ENCODE measurements at regions not wholly inside any gene's neighbourhood (a gene's known extent, or its start where the extent isn't known, plus 50 kb on each side); places are given as distances from the start of the nearest gene placed in this dataset.
A peak's percentile ranks its signal among the peaks of the same experiment; 100 is the strongest.

DNA sequence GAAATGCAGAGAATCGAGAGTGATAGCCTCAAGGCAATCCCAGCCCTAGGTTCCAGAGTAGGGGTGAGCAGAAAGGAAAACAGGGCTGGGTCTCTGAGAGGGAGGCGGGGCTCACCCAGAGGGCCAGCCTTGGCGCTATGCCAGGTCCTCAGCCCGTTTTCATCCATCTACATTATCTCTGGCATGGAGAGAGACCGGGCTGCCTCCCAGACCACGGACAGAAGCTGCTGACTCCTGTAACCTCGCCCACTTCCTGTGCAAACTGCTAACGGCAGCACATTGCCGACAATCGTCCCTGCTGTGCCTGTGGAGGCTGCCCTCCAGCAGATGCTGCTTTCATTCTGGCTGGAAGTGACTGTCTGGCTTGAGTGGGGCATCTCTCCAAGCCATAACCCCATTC is 569.1 kb downstream of the NPHP4 start:
- peak; percentile 2 to 6 for DNase-seq (ENCODE audit: low read depth in 2 of 2)

DNA sequence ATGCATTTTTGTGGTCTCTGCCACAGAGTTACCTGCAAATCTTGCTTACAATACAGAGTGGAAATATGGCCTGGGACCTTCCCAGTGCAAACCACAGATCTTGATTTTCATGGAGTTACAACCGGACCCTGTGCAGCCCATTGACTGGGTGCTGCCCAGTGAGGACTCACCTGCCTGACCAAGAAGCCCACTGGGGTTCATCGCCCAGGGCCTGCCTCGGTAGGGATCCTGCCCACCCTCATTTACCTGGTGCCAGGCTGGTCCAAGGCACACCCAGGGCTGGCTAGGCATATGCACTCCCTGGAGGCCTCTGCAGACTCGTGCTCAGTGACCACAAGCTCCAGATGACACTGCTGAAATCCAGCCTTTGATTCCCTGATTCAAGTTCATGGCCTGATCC is 572.7 kb downstream of the NPHP4 start:
- no peak for DNase-seq (ENCODE audit: low read depth in 2 of 2)

DNA sequence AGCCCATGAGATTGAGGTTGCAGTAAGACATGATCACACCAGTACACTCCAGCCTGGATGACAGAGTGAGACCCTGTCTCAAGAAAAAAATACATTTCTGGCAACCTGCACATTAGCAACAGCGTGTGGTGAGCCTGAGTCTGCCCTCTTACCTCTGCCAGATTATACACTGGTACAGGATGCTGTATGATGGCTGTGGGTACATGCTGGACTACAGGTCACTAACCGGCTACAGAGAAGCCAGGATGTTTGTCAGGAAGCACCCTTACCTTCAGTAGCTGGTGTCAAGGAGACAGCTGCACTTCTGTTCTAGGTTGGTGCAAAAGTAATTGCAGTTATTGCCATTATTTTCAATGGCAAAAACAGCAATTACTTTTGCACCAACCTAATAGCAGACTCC is 575.7 kb downstream of the NPHP4 start:
- no peak for DNase-seq (ENCODE audit: low read depth in 2 of 2)

DNA sequence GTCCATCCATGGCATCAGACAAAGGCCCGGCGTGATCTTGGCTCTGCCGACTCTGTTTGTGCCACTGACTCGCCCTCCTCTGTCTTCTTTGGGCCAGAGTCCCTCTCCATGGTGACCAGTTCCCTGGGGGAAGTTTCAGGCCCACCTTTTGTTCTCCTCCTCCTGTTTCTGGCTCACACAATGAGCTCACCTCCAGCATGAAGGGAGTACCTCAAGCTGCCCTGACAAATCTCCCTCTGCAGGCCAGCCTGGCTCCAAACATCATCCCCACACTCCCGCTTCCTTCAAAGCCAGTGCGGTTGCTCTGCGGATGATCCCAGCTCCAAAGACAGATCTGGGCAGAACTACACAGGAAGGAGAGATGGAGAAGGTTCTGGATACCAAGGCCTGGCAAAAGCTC is 576.6 kb downstream of the NPHP4 start:
- DNase-seq (ENCODE audit: low read depth in 2 of 2) = no peak

DNA sequence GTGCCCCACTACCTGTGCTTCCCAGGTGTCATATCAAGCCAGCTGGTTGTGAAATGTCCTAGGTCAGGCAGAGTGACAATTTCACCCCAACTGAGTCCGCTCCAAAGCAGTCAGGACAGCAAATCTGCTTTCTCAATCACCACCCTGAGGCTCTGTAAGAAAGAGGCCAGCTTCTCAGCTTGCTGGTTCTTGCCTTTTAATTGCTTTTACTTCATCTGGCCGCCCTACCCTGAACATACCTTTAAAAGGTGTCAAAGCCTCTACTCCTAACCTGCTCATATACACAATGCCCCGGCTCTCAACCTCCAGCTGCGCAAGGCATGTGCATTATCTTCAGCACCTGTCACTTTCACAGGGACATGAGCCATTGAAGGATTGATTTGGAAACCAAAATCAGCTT is 581.6 kb downstream of the NPHP4 start:
- DNase-seq (ENCODE audit: low read depth in 2 of 2) = no peak

DNA sequence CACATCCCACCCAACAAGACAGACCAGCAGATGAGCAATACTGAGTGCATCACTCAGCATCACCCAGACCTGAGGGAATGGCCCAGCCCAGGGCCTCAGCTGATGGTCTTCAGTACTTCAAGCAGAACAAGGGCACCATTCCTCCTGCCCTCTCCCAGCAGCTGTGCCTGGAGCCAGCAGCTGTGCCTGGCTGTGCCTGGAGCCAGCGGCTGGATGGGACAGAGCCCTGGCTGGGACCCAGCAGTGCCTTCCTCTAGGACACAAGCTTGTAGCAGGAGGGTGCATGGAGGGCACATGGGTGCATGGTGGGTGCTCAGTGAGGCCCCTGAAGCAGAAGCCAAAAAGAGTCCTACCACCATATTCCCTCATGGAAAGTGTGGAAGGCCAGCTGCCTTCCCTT is 583.8 kb downstream of the NPHP4 start:
- no peak for DNase-seq (ENCODE audit: low read depth in 2 of 2)

DNA sequence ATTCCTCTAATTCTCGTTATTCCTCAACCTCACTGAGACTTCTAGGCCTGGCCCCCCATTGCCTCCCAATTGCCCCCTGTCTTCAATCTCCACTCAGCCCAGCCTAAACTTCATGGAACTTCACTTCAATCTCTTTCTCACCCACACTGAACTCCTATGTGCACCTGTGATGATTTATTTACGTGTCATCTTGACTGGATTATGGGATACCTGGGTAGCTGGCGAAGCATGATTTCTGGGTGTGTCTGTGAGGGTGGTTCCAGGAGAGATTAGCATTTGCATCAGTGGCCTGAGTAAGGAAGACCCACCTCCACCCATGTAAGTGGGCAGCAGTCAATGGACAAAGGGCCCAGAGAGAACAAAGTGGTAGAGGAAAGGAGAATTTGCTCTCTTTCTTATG is 587.0 kb downstream of the NPHP4 start:
- no peak for DNase-seq (ENCODE audit: low read depth in 2 of 2)

DNA sequence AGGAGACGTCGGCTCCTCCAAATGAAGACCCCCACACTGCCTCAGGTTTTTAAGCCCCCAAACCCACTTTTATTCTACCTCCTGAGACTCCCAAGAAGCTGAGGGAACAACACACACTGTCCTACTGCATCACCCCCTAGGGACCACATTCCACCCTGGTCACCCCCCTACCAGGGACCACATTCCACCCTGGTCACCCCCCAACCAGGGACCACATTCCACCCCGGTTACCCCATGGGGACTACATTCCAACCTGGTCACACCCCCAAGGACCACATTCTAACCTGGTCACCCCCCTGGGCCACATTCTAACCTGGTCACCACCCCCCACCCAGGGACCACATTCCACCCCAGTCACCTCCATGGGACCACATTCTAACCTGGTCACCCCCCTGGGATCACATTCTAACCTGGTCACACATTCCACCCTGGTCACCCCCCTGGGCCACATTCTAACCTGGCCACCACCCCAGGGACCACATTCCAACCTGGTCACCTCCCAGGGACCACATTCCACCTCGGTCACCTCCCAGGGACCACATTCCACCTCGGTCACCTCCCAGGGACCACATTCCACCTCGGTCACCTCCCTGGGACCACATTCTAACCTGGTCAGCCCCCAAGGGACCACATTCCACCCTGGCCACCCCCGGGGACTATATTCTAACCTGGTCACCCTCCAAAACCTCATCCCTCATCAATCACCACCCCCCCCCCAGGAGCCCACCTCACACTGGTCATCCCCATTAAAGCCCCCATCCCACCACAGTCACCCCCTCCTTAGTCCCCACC is 587.6 kb downstream of the NPHP4 start:
- no peak for DNase-seq (ENCODE audit: low read depth in 2 of 2)

DNA sequence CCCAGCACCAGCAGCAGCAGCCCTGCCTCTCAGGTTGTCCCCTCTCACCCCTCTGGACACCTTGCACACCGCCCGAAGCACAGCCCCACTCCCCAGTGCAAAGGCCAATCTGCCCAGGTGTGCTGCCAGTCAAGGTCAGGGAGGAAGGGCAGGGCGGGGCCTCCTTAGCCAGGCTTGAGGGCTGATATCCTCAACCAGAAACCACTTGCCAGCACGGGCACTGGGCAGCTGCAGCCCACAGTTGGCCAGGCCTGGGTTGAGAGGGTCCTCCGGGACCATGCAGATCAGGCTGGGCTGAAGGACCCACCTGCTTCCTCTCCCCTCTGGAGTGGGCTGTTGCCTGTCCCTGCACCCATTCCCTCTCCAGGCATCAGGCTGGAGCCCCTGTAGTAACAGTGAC is 588.3 kb downstream of the NPHP4 start:
- no peak for DNase-seq (ENCODE audit: low read depth in 2 of 2)

DNA sequence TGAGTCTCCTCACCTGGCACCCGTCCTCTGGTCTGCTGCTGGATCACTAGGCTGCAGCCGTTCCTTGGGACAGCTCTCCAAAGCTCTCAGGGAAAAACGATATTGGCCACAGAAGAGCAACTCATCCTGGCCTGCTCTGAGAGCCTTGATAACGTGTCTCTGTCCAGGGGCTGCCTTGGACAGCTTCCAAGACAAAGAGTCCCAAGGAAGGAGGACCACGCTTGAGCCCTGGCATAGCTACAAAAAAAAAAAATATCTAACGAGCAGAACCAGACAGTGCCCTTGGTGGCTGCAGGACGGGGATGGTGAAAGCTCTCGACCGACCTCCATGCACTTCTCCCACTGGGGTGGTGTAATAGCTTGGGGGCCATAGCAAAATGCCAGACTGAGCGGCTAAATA is 589.6 kb downstream of the NPHP4 start:
- no peak for DNase-seq (ENCODE audit: low read depth in 2 of 2)

DNA sequence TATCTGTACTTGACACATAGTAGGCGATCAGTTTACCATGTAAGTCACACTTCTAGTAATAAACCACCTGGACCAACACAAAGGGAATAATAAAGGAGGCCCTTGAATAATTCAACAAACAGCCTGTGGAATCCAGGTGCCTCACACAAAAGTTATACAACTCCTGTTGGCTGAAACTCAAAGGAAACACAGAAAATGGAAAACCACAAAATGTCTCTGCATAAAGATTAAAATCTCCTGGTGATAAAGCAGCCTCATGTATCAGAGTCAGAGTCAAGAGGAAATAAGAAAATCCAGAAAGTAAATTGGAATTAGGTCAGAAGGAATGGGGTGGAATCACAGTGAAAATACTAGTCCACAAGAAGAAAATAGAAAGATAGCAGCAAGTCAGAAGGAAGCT is 592.5 kb downstream of the NPHP4 start:
- DNase-seq (ENCODE audit: low read depth in 2 of 2) = no peak

DNA sequence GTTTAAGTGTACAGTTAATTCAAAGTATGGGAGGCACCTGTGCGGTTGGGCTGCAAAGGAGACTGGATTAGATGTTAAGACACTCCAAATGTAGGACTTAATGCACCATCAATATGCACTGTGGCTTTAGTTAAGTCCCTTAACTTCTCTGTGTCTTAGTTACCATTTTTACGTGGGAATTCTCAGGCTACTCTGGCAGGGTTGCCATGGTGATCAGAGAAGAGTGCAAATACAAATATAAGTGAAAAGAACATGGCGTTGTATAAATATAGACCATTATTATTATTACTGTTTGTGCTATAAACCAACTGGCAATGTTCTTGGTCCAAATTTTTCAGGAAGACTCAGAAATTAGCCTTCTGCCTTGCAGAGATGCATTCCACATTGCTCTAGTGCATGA is 595.6 kb downstream of the NPHP4 start:
- no peak for DNase-seq (ENCODE audit: low read depth in 2 of 2)

DNA sequence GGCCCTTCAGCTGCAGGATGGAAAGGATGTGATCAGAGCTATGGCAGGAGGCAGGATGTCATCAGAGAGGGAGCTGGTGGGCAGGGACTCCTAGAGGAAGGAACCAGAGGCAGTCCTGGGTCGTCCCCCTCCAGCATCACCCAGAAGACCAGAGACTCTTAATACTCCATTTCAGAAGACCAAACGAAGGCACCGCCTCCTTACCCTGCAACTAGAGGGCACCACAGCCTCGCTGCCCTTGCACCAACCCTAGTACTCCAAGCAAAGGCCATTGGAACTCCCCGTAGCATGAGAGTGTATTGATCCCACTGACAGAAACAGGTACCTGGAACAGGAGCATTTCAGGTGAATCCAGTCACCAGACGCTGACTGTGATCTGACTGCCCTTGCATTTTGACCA is 598.1 kb downstream of the NPHP4 start:
- DNase-seq (ENCODE audit: low read depth in 2 of 2) = no peak

DNA sequence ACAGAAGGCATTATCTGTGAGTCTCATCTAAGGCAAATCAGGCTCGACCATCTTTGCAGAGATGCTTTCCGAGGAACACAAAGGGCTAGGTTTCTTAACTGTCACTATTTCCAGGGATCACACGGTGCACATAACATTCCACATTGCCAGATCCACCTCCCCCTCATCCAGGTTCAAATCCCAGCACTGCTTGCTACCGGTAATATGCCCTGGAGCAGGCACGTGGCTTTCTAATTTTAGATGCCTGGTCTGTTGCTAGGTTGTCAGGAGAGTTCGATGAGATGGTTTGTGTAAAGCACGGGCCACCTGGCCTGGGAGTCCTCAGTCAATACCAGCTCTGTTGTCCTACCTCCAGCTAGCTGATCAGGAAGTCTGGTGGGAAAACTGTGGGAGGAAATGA is 598.6 kb downstream of the NPHP4 start:
- DNase-seq (ENCODE audit: low read depth in 2 of 2) = no peak

DNA sequence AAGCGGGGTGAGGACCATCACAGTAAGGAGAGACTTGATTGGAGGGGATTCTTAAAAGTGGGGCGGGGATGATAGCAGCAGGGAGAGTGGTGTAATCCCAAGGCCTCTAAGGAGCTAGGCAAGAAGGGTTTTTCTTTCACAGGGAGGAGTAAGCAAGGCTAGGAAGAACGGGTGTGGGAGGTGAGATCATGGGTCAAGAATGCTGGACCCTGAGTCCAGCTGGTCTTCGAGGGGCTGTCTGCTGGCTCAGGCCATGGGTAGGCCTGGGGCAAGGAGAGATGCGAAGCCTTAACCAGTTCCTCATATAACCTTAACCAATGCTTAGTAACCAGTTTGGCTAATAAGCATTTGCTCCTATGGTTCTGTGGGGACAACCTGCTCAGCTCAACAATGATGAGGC is 599.1 kb downstream of the NPHP4 start:
- no peak for DNase-seq (ENCODE audit: low read depth in 2 of 2)

DNA sequence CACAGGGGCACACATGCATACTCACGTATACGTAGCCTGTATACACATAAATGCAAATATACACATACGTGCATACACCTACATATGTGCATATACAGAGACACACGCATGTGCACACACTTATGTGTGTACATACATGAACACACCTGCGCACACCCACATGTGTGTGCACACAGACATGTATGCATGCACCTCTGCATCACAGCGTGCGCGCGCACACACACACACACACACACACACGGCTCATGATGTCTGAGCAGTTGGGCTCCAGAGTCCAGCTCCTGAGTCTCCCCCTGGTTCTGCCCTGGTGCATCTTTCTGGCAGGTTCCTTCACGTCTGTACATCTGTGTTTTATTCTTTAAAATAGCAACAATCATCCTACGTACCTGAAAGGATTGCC is 600.5 kb downstream of the NPHP4 start:
- DNase-seq (ENCODE audit: low read depth in 2 of 2) = no peak

DNA sequence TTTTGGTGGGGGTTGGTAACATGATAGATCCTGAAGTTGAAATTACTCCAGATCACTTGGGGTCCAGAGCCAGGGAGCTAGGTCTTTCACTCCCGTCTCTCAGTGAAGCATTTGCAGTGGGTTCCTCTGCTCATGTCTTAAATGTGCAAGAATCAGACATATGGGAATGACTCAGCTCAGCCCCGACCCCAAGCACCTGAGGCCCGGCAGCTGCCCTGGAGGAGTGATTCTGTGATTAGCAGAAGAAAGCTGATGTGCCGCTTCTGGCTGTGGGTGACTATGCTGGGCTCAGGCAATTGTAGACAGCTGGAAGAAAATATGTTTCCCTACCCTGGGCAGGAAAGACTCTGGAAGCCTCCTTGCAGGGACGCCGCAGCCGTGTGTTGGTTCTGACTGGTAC is 601.7 kb downstream of the NPHP4 start:
- DNase-seq (ENCODE audit: low read depth in 2 of 2) = no peak

DNA sequence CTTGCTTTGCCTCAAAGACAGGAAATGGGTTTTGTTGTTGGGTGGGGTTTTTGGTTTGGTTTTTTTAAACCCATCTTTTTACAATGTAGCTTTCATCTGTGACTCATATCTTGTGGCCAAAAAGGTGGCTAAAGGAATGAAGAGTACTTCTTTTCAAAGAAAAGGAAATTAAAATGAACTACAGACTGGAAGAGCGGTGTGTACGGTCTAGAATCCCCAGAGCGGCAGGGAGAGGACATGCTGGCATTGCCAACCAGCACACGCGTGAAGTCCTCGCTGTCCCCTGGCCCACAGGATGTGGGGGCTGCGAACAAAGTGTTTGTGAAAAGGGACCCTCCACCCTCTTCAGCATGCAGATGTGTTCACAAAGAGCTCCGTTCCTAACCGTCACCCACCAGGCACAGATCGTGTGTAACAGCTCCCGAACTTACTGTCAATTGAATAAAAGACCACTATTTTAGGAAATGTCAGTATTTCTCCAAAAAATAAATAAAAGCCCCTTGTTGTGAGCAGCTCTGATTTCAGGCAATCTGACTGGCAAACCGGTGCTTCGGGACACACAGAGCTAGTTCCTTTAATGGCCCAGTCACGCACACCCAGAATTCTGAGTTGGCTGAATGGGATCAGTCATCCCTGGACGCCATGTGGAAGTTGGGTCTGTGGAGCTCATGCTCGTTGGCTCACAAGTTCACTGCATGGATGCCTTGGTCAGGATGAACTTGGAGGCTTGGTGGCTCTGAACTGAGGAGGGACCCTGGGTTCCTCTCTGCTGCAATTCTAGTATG is 602.9 kb downstream of the NPHP4 start:
- DNase-seq (ENCODE audit: low read depth in 2 of 2) = no peak

DNA sequence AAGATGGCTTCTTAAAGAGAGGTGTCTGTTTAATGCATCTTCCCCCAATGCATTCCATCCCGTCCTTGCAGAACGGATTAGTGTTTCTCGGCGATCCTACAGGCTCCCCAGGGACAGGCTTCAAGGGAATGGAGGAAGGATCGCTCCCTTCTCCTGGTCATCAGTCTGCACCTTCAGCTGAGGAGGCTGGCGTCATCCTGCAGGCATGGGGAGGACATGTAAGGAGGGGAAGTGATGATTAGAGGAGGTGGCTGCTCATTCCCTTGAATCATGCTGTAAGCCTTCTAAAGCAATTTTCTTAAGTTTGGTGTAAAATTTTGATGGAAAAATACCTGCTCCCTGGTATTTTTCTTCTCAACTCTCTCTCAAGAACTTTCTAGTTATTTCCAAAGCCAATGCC is 603.6 kb downstream of the NPHP4 start:
- DNase-seq (ENCODE audit: low read depth in 2 of 2) = no peak

DNA sequence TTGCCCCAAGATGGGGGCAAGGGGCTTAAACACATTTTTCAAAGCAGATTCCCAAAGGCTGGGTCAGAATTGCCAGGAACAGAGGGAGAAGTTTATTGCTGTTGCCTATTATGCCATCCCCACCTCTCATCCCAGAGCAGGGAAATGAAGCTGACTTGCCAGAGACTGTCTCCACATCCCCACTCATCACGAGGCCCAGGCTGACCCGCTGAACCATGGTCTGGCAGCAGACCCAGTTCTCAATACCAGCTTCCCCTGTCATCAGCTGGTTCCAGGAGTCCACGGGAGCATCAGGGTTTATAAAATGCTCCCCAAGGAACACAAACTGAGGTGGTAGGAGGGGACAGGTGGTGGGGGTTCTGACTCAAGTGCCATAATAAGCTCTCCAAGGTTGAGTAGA is 605.9 kb downstream of the NPHP4 start:
- no peak for DNase-seq (ENCODE audit: low read depth in 2 of 2)

DNA sequence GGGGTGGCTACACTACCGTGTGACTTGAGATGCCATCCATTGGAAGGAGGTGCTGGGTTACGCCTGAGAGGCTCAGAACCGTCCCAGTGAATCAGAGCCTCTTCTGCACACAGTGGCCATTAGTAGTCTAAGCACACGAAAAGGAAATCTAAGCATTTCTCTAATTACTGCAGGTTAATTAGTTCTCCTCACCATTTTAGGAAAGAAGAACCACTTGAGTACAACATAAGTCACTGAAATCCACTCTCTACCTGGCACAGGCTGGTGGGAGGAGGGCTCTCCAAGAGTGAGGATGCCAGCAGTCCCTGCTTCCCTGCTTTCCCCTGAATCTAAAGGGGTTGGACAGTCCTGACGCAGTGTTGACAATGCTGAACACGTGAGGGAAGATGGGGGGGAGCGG is 606.3 kb downstream of the NPHP4 start:
- no peak for DNase-seq (ENCODE audit: low read depth in 2 of 2)

DNA sequence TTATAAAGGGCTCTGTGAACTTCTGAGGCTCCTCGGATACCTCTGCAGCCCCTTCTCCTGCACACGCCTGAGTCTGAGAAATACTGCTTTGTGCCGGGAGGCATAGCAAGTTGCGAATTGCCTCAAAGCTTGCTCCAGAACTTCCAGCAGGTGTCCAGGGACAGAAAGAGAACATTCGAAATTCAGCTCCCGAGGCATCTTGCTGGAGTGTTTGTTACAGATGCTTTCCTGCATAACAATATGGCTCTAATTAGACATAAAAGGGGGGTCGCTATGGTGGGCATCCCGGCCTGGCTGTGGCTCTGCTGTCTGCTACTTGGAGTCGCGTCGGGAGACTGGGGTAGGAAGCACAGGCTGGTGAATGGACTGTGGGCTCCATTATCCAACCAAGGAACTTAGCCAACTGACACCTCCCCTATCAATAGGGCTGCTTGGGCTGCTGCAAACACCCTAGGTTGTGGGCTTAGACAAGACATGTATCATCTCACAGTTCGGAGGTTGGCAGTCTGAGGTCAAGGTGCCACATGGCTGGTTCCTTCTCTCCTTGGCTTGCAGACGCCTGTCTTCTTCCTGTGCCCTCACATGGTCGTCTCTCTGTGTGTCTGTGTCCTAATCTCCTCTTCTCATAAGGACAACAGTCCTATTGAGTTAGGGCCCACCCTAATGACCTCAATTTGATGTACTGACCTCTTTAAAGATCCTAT is 607.0 kb downstream of the NPHP4 start:
- DNase-seq (ENCODE audit: low read depth in 2 of 2) = no peak

DNA sequence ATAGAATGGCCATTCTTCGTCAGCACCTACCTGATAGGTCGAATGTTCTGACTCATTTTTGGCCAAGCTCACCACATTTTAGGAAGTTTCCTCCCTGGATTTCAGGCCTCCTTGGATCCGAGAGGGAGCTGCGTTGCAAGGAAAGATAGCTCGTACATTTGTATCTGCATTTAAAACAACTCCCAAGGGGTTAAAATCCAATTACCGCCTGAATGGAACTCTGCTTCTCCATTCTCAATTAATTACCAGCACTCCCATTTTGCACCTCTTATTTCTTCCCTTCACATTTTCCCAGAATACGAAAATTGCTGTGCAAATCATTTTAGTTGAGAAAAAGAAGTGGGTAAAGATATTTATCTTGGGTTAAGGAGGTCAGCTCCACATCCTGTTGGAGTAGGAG is 610.7 kb downstream of the NPHP4 start:
- no peak for DNase-seq (ENCODE audit: low read depth in 2 of 2)

Data from stimulated activated CD4-positive, alpha-beta T cell treated with anti-CD3 and anti-CD28 coated beads, Interleukin-4, amount 100 ng/mL, for 48 hours (primary cell).